Hepatocyte (in vitro differentiated cells): ENCODE measurements at regions not wholly inside any gene's neighbourhood (a gene's known extent, or its start where the extent isn't known, plus 50 kb on each side); places are given as distances from the start of the nearest gene placed in this dataset.

ENCODE experiments used
- CTCF ChIP-seq: fragments of 200-600 bp; sonication (generic); IDR thresholded peaks from 2 replicates; pipeline ENCODE4 v1.5.1; 2016; ENCODE audit warnings: antibody characterized with exemption, mild to moderate bottlenecking; ENCODE audit not compliant: poor library complexity
- EZH2 ChIP-seq: fragments of 200-600 bp; sonication (generic); IDR thresholded peaks from 2 replicates; pipeline ENCODE4 v1.6.1; 2016; ENCODE audit warnings: antibody characterized with exemption, mild to moderate bottlenecking, borderline replicate concordance
- EZH2phosphoT487 ChIP-seq: fragments of 200-600 bp; sonication (generic); IDR thresholded peaks from one replicate; pipeline ENCODE4 v1.6.1; 2018; ENCODE audit warnings: antibody characterized with exemption, mild to moderate bottlenecking, low read depth, moderate library complexity; ENCODE audit not compliant: unreplicated experiment, severe bottlenecking

DNA sequence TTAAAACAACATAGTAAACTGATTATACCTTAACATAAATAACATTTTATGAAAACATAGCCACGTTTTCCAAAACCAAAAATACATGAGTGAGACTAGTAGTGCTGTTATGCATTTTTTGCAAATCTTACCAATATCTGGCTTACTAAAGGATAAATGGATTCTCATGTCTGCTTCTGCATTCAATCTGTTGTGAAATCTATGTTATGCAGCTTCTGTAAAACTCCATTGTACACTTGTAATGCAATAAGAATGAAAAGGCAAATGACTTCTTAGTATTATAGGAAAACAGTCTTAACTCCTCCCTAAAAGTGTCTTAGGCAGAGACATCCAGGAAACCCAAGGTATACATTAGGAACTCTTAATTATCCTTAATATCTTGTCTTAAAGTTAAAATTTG is 330.9 kb upstream of the THBS1 start:
- no peak for TF ChIP-seq EZH2phosphoT487
- TF ChIP-seq CTCF = no peak
- TF ChIP-seq EZH2 = no peak
